ENCODE measurements at regions not wholly inside any gene's neighbourhood (a gene's known extent, or its start where the extent isn't known, plus 50 kb on each side); places are given as distances from the start of the nearest gene placed in this dataset.

DNA sequence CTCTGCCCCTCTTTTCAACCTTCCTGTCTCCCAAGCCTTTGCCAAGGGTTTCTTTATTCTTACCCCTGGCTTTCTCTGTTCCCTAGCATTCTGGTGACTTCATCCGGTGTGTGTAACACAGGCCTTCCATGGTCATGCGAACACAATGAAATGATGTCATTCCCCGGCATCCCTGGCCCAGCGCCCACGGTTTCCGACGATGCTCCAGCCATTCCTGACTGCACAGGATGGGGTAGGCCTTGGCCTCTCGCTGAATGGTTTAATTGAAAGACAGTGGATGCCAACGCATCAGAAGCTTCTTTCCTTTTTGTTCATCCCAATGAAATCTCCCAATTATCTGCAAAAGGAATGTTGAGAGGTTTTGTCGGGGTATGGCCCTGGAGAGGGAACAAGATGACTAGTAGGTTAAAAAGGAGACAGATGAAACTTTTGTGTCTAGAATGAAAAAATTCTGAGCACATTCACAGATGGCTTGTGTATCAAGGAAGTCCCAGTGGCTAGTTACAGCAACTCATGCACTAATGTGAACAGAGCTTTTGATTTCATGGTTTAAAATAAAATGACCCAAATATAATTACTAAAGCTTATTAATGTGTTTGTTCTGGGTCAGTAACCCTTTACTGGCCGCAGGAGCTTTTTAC lies 655.0 kb downstream of the QKI start:
- TF ChIP-seq, protein P1, sequence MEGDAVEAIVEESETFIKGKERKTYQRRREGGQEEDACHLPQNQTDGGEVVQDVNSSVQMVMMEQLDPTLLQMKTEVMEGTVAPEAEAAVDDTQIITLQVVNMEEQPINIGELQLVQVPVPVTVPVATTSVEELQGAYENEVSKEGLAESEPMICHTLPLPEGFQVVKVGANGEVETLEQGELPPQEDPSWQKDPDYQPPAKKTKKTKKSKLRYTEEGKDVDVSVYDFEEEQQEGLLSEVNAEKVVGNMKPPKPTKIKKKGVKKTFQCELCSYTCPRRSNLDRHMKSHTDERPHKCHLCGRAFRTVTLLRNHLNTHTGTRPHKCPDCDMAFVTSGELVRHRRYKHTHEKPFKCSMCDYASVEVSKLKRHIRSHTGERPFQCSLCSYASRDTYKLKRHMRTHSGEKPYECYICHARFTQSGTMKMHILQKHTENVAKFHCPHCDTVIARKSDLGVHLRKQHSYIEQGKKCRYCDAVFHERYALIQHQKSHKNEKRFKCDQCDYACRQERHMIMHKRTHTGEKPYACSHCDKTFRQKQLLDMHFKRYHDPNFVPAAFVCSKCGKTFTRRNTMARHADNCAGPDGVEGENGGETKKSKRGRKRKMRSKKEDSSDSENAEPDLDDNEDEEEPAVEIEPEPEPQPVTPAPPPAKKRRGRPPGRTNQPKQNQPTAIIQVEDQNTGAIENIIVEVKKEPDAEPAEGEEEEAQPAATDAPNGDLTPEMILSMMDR (IDR thresholded peaks at IDR 0.05; ENCODE audit: partially characterized antibody, unreplicated experiment) = no peak
- no peak overlapping the region for H3K4me3 Mint-ChIP-seq (ENCODE audit: unreplicated experiment)
- no peaks in the 10 kb centered on the region for H3K9me3 Mint-ChIP-seq (ENCODE audit: unreplicated experiment)
- DNase-seq = no peak
- no peaks in the 10 kb centered on the region for H3K27me3 Mint-ChIP-seq (ENCODE audit: unreplicated experiment)
- no peaks in the 10 kb centered on the region for H3K36me3 Mint-ChIP-seq (ENCODE audit: unreplicated experiment)
- no peaks in the 10 kb centered on the region for H3K4me1 Mint-ChIP-seq (ENCODE audit: low read depth, unreplicated experiment)
- no peak overlapping the region for H3K27ac Mint-ChIP-seq (ENCODE audit: unreplicated experiment)

DNA sequence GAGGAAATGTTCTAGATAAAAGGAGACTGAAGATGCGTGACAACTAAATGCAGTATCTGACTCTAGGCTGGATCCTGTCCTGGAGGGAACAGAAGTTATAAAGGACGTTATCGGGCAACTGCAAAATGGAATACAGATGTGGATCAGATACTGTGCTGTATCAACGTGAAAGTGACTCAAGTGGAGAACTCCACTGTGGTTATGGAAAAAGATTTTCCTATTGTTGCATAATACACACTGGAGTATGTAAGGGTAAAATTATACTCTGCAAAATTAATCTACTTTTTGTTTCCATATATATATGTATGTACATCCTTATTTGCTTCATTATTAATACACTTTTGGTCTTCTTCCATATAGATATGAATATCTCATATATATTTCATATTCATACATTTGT lies 654.0 kb downstream of the QKI start:
- Mint-ChIP-seq H3K9me3 (ENCODE audit: unreplicated experiment) (no peaks in the 10 kb centered on the region), H3K4me3 (ENCODE audit: unreplicated experiment) (no peak overlapping the region), H3K27me3 (ENCODE audit: unreplicated experiment) (no peaks in the 10 kb centered on the region), H3K36me3 (ENCODE audit: unreplicated experiment) (no peaks in the 10 kb centered on the region), H3K27ac (ENCODE audit: unreplicated experiment) (no peak overlapping the region), H3K4me1 (ENCODE audit: low read depth, unreplicated experiment) (no peaks in the 10 kb centered on the region)
- TF ChIP-seq, protein P1 (IDR thresholded peaks at IDR 0.05; ENCODE audit: partially characterized antibody, unreplicated experiment) = no peak
- DNase-seq = no peak

DNA sequence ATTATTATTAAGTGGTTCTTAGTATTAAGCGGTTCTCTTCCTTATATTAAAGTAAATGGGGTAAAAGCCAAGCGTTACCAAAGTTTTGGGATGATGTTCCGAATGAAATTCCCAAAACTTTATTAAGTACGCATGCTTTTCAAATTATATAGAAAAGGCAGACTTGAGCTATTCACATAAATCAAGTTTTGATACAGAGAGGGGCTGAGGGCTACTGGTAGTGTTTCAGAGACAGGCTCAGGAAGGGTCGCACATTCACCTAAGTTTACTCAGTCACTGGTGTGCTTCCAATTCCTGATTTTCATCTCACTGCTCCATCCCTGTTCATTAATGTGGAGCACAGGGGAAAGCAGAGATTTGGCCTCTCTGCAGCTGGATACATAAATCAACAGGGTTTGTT lies 652.2 kb downstream of the QKI start:
- H3K27me3 Mint-ChIP-seq (ENCODE audit: unreplicated experiment) = no peaks in the 10 kb centered on the region
- no peaks in the 10 kb centered on the region for H3K9me3 Mint-ChIP-seq (ENCODE audit: unreplicated experiment)
- TF ChIP-seq, protein P1 (IDR thresholded peaks at IDR 0.05; ENCODE audit: partially characterized antibody, unreplicated experiment) = no peak
- no peak overlapping the region for H3K4me3 Mint-ChIP-seq (ENCODE audit: unreplicated experiment)
- no peaks in the 10 kb centered on the region for H3K4me1 Mint-ChIP-seq (ENCODE audit: low read depth, unreplicated experiment)
- no peak overlapping the region for H3K27ac Mint-ChIP-seq (ENCODE audit: unreplicated experiment)
- DNase-seq = no peak
- no peaks in the 10 kb centered on the region for H3K36me3 Mint-ChIP-seq (ENCODE audit: unreplicated experiment)

DNA sequence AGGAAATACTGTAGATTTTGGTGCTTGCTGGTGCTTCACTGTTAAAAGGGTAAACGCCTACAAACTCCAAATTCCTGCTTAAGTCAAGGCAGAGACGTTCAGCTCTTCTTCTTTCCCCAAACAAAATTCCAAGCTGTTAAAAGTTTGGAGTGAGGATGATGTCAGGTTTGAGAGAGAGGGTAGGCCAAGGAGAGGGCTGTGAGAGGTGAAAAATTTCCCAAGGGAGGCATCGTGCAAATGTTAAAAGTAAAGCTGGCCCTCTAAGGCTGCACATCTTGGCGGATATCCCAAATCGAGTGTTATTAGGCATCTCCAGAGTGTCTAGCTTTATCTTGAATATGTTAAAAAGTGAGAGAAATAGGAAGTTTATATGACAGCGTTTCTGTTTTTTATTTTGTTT lies 651.8 kb downstream of the QKI start:
- Mint-ChIP-seq H3K27me3 (ENCODE audit: unreplicated experiment) (no peaks in the 10 kb centered on the region), H3K9me3 (ENCODE audit: unreplicated experiment) (no peaks in the 10 kb centered on the region), H3K27ac (ENCODE audit: unreplicated experiment) (no peak overlapping the region)

DNA sequence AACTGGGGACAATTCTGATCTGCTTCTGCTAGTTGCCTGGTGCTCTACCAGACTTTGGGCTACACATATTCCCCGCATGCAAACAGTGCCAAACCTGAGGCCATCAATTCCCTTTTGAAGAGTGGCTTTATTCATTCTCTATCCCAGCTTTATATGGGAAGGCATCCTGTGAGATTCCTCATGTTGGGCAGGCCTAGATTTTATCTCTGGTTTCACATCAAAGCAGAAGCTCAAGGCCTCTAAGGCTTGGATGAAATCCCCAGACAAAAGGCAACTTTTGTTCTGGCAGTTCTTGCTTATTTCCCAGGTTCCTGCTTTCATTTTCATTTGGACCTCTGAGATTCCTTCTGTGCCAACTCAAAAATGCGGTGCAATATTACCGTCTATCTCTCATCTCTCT lies 648.8 kb downstream of the QKI start:
- TF ChIP-seq, protein P1 (IDR thresholded peaks at IDR 0.05; ENCODE audit: partially characterized antibody, unreplicated experiment) = no peak
- Mint-ChIP-seq H3K9me3 (ENCODE audit: unreplicated experiment) (no peaks in the 10 kb centered on the region), H3K4me3 (ENCODE audit: unreplicated experiment) (no peak overlapping the region), H3K27me3 (ENCODE audit: unreplicated experiment) (no peaks in the 10 kb centered on the region), H3K4me1 (ENCODE audit: low read depth, unreplicated experiment) (no peaks in the 10 kb centered on the region), H3K36me3 (ENCODE audit: unreplicated experiment) (no peaks in the 10 kb centered on the region), H3K27ac (ENCODE audit: unreplicated experiment) (no peak overlapping the region)
- DNase-seq = no peak

More for the DNA sequence above, 651.8 kb downstream of the QKI start:
- DNase-seq = no peak
- no peak overlapping the region for H3K4me3 Mint-ChIP-seq (ENCODE audit: unreplicated experiment)
- TF ChIP-seq, protein P1 (IDR thresholded peaks at IDR 0.05; ENCODE audit: partially characterized antibody, unreplicated experiment) = no peak
- no peaks in the 10 kb centered on the region for H3K36me3 Mint-ChIP-seq (ENCODE audit: unreplicated experiment)
- H3K4me1 Mint-ChIP-seq (ENCODE audit: low read depth, unreplicated experiment) = no peaks in the 10 kb centered on the region
